ENCODE measurements at regions not wholly inside any gene's neighbourhood (a gene's known extent, or its start where the extent isn't known, plus 50 kb on each side); places are given as distances from the start of the nearest gene placed in this dataset.

- DNase-seq (ENCODE audit: low read depth): no peak
- H3K4me3 ChIP-seq (ENCODE audit: low read depth, low read length): no peak overlapping the region
- no peak for TF ChIP-seq CTCF (IDR thresholded peaks at IDR 0.05; ENCODE audit: insufficient read depth, low read depth, low read length)
Observed at GRCh38 chr2:41779888-41780287, 267.9 kb upstream of the PKDCC start.

GRCh38 chr2:41782306-41783158 lies 265.3 kb upstream of the PKDCC start:
- peak; percentile 40 for DNase-seq (ENCODE audit: low read depth)
- peak; percentile 83 for TF ChIP-seq CTCF (IDR thresholded peaks at IDR 0.05; ENCODE audit: insufficient read depth, low read depth, low read length)
- no peak overlapping the region for H3K4me3 ChIP-seq (ENCODE audit: low read depth, low read length)

GRCh38 chr2:41784496-41784895 lies 263.3 kb upstream of the PKDCC start:
- no peak overlapping the region for H3K4me3 ChIP-seq (ENCODE audit: low read depth, low read length)
- no peak for TF ChIP-seq CTCF (IDR thresholded peaks at IDR 0.05; ENCODE audit: insufficient read depth, low read depth, low read length)
- no peak for DNase-seq (ENCODE audit: low read depth)

- no peak for DNase-seq (ENCODE audit: low read depth)
- no peak for TF ChIP-seq CTCF (IDR thresholded peaks at IDR 0.05; ENCODE audit: insufficient read depth, low read depth, low read length)
- H3K4me3 ChIP-seq (ENCODE audit: low read depth, low read length): no peak overlapping the region
Observed at GRCh38 chr2:41785251-41786022, 262.4 kb upstream of the PKDCC start.

- no peak for TF ChIP-seq CTCF (IDR thresholded peaks at IDR 0.05; ENCODE audit: insufficient read depth, low read depth, low read length)
- no peak overlapping the region for H3K4me3 ChIP-seq (ENCODE audit: low read depth, low read length)
- DNase-seq (ENCODE audit: low read depth): peak; percentile 48
Observed at GRCh38 chr2:41791523-41791922, 256.3 kb upstream of the PKDCC start.

- TF ChIP-seq CTCF (IDR thresholded peaks at IDR 0.05; ENCODE audit: insufficient read depth, low read depth, low read length): no peak
- no peak for DNase-seq (ENCODE audit: low read depth)
- H3K4me3 ChIP-seq (ENCODE audit: low read depth, low read length): no peak overlapping the region
Observed at GRCh38 chr2:41803361-41803760, 244.5 kb upstream of the PKDCC start.

Measured in fibroblast of villous mesenchyme (primary cell).